ENCODE measurements at regions not wholly inside any gene's neighbourhood (a gene's known extent, or its start where the extent isn't known, plus 50 kb on each side); places are given as distances from the start of the nearest gene placed in this dataset.

DNA sequence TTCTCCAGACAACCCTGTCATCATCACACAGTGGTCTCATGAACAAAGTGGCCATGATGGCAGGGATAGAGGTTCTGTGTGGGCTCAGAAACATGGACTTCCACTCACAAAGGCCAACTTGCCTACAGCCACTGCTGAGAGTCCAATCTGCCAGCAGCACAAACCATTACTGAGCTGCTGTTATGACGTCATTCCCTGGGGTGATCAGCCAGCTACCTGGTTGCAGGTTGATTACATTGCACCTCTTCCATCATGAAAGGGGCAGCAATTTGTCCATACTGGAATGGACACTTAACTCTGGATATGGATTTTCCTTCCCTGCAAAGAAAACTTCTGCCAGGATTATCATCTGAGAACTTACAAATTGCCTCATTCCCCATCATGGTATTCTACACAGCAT, 1275.9 kb downstream of the TYW1 start:
- H3K27me3 ChIP-seq, result no peaks in the 10 kb centered on the region
- TF ChIP-seq, protein P1, sequence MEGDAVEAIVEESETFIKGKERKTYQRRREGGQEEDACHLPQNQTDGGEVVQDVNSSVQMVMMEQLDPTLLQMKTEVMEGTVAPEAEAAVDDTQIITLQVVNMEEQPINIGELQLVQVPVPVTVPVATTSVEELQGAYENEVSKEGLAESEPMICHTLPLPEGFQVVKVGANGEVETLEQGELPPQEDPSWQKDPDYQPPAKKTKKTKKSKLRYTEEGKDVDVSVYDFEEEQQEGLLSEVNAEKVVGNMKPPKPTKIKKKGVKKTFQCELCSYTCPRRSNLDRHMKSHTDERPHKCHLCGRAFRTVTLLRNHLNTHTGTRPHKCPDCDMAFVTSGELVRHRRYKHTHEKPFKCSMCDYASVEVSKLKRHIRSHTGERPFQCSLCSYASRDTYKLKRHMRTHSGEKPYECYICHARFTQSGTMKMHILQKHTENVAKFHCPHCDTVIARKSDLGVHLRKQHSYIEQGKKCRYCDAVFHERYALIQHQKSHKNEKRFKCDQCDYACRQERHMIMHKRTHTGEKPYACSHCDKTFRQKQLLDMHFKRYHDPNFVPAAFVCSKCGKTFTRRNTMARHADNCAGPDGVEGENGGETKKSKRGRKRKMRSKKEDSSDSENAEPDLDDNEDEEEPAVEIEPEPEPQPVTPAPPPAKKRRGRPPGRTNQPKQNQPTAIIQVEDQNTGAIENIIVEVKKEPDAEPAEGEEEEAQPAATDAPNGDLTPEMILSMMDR (IDR thresholded peaks at IDR 0.05), result no peak
- intact Hi-C loops (cut with DNase I; ENCODE audit: low total_unique reads), result no loop called here

GRCh38 chr7:68276725-68277124, 1280.1 kb downstream of the TYW1 start:
- Histone ChIP-seq H3K27ac (no peak overlapping the region), H3K36me3 (no peaks in the 10 kb centered on the region), H3K9me3 (no peaks in the 10 kb centered on the region), H3K4me3 (no peak overlapping the region), H3K4me1 (no peaks in the 10 kb centered on the region), H3K27me3 (no peaks in the 10 kb centered on the region)
- intact Hi-C loops (cut with DNase I; ENCODE audit: low total_unique reads), result no loop called here
- TF ChIP-seq, protein P1 (IDR thresholded peaks at IDR 0.05), result no peak
- no peak for DNase-seq

More for the DNA sequence above, 1275.9 kb downstream of the TYW1 start:
- no peak for DNase-seq
- H3K36me3 ChIP-seq, result no peaks in the 10 kb centered on the region
- no peaks in the 10 kb centered on the region for H3K4me1 ChIP-seq
- H3K4me3 ChIP-seq, result no peak overlapping the region
- H3K9me3 ChIP-seq, result no peaks in the 10 kb centered on the region
- no peak overlapping the region for H3K27ac ChIP-seq

DNA sequence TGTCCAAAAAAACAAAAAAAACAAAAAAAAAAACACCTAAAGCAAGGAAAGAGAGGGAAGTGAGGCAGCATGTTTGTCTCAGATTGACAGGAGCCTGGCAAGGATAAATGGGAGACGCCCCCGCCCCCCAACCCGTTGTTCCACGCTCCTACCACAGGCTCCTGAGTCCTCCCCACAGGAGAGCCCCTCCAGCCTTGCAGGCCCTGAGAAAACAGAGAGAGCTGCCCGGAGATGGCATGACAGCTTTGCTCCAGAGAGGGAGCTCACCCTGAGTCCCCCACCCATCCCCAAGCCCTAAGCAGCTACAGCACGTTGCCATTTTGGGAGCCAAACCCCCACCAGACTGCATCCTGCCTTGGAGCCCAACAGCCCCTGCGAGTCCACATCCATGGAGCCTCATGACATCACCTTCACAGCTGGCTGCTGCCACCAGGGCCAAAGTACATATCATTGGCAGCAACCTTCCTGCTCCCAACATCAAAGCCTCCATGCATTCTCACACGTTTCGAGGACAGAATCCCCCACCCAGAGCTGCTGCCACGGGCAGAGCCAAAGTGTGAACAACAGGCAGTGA, 1283.3 kb downstream of the TYW1 start:
- Histone ChIP-seq H3K36me3 (no peaks in the 10 kb centered on the region), H3K4me3 (no peak overlapping the region), H3K27ac (no peak overlapping the region), H3K4me1 (no peaks in the 10 kb centered on the region), H3K9me3 (no peaks in the 10 kb centered on the region), H3K27me3 (no peaks in the 10 kb centered on the region)
- intact Hi-C loops (cut with DNase I; ENCODE audit: low total_unique reads), result no loop called here
- TF ChIP-seq, protein P1 (IDR thresholded peaks at IDR 0.05), result no peak
- DNase-seq, result no peak

GRCh38 chr7:68280931-68281330, 1284.3 kb downstream of the TYW1 start:
- no peak for DNase-seq
- TF ChIP-seq, protein P1 (IDR thresholded peaks at IDR 0.05), result no peak
- Histone ChIP-seq H3K27me3 (no peaks in the 10 kb centered on the region), H3K27ac (no peak overlapping the region), H3K36me3 (no peaks in the 10 kb centered on the region), H3K9me3 (no peaks in the 10 kb centered on the region), H3K4me1 (no peaks in the 10 kb centered on the region), H3K4me3 (no peak overlapping the region)
- intact Hi-C loops (cut with DNase I; ENCODE audit: low total_unique reads), result no loop called here

- intact Hi-C loops (cut with DNase I; ENCODE audit: low total_unique reads), result no loop called here
- Histone ChIP-seq H3K4me1 (no peaks in the 10 kb centered on the region), H3K27ac (no peak overlapping the region), H3K36me3 (no peaks in the 10 kb centered on the region), H3K4me3 (no peak overlapping the region), H3K9me3 (no peaks in the 10 kb centered on the region), H3K27me3 (no peaks in the 10 kb centered on the region)
- TF ChIP-seq, protein P1 (IDR thresholded peaks at IDR 0.05), result no peak
- DNase-seq, result no peak
Measured at GRCh38 chr7:68288144-68288593, 1291.5 kb downstream of the TYW1 start.

DNA sequence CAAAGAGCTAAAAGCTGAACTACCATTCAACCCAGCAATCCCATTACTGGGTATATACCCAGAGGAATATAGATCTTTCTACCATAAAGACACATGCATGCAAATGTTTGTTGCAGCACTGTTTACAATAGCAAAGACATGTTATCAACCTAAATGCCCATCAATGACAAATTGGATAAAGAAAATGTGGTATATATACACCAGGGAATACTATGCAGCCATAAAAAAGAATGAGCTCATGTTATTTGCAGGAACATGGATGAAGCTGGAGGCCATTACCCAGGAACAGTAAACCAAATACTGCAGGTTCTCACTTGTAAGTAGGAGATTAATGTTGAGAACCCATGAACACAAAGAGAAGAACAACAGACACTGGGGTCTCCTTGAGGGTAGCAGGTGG, 1295.1 kb downstream of the TYW1 start:
- TF ChIP-seq, protein P1 (IDR thresholded peaks at IDR 0.05), result no peak
- no peaks in the 10 kb centered on the region for H3K36me3 ChIP-seq
- DNase-seq, result no peak
- H3K9me3 ChIP-seq, result no peaks in the 10 kb centered on the region
- H3K4me1 ChIP-seq, result no peaks in the 10 kb centered on the region
- intact Hi-C loops (cut with DNase I; ENCODE audit: low total_unique reads), result no loop called here
- H3K27me3 ChIP-seq, result no peaks in the 10 kb centered on the region
- H3K27ac ChIP-seq, result no peak overlapping the region
- H3K4me3 ChIP-seq, result no peak overlapping the region
